Effector memory CD8-positive, alpha-beta T cell (primary cell): ENCODE measurements at regions not wholly inside any gene's neighbourhood (a gene's known extent, or its start where the extent isn't known, plus 50 kb on each side); places are given as distances from the start of the nearest gene placed in this dataset.
"Not testable (repeated sequence)": the region's sequence is repeated elsewhere in the genome, so short reads cannot be mapped to it uniquely, and the experiment has no call there.

Experiments used
- ATAC-seq: fragments of 150-1000 bp; cut with Tn5 transposase; replicated peaks from 2 replicates; pipeline ENCODE4 v1.10.0; 2021; ENCODE audit warnings: mild to moderate bottlenecking, moderate library complexity
- DNase-seq, 3 experiments: peaks; one replicate each; pipeline ENCODE4 v3.0.0; 2021
- H3K27ac Mint-ChIP-seq, 2 donors: one replicate each; pipeline ENCODE4 v1.8.0; 2022; ENCODE audit warnings: mild to moderate bottlenecking in 2 of 2, mixed read lengths in 2 of 2, moderate library complexity in 2 of 2
- H3K27me3 Mint-ChIP-seq, 2 donors: one replicate each; pipeline ENCODE4 v1.8.0; 2022; ENCODE audit warnings: mixed read lengths in 2 of 2
- H3K36me3 Mint-ChIP-seq: one replicate; pipeline ENCODE4 v1.8.0; 2022; ENCODE audit warnings: mild to moderate bottlenecking, moderate library complexity, mixed read lengths; ENCODE audit not compliant: insufficient read depth
- H3K4me1 Mint-ChIP-seq, 2 donors: one replicate each; pipeline ENCODE4 v1.8.0; 2022; ENCODE audit warnings: low read depth in 2 of 2, mixed read lengths in 2 of 2
- H3K4me3 Mint-ChIP-seq, 2 donors: one replicate each; pipeline ENCODE4 v1.8.0; 2022; ENCODE audit warnings: mild to moderate bottlenecking in 2 of 2, mixed read lengths in 2 of 2, moderate library complexity in 2 of 2
- H3K9me3 Mint-ChIP-seq, 2 donors: one replicate each; pipeline ENCODE4 v1.8.0; 2022; ENCODE audit warnings: mixed read lengths in 2 of 2

GRCh38 chr2:236919209-236919608 is 166.5 kb upstream of the COPS8 start:
- Mint-ChIP-seq H3K27me3 (peaks cover 34 to 66% of the 10 kb centered on the region in 2 donors), H3K4me3 (no peak overlapping the region), H3K4me1 (no peaks in the 10 kb centered on the region), H3K27ac (no peak overlapping the region), H3K9me3 (no peaks in the 10 kb centered on the region), H3K36me3 (no peaks in the 10 kb centered on the region)
- no peak for DNase-seq
- no peak for ATAC-seq

DNA sequence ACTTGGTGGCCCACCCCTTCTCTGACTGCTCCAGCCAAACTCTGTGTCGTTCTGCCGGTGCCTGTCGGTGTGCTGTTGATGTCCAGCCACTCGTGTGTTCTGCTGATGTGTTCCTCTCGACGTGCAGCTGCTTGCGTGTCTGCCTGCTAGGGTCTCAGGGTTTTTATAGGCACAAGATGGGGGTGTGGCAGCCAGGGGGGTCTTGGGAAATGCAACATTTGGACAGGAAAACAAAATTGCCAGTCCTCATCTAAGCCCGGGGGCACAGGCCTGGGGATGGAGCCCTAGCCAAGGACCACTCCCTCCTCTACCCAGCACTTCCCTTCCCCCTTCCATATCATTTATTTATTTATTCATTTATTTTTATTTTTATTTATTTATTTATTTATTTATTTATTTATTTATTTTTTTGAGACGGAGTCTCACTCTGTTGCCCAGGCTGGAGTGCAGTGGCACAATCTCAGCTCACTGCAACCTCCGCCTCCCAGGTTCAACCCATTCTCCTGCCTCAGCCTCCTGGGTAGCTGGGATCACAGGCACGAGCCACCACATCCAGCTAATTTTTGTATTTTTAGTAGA is 165.8 kb upstream of the COPS8 start:
- DNase-seq, H3K4me3 Mint-ChIP-seq, ATAC-seq, H3K4me1 Mint-ChIP-seq, H3K36me3 Mint-ChIP-seq, H3K9me3 Mint-ChIP-seq, H3K27ac Mint-ChIP-seq: not testable (repeated sequence)
- peaks cover 34 to 60% of the 10 kb centered on the region in 2 donors for H3K27me3 Mint-ChIP-seq

- ATAC-seq (no peak), DNase-seq (no peak)
- peaks cover 33 to 49% of the 10 kb centered on the region in 2 donors for H3K27me3 Mint-ChIP-seq
- H3K27ac Mint-ChIP-seq = no peak overlapping the region
- no peaks in the 10 kb centered on the region for H3K4me1 Mint-ChIP-seq
- H3K9me3 Mint-ChIP-seq = no peaks in the 10 kb centered on the region
- no peak overlapping the region for H3K4me3 Mint-ChIP-seq
- H3K36me3 Mint-ChIP-seq = no peaks in the 10 kb centered on the region
Measured at GRCh38 chr2:236922061-236922460, 163.6 kb upstream of the COPS8 start.

DNA sequence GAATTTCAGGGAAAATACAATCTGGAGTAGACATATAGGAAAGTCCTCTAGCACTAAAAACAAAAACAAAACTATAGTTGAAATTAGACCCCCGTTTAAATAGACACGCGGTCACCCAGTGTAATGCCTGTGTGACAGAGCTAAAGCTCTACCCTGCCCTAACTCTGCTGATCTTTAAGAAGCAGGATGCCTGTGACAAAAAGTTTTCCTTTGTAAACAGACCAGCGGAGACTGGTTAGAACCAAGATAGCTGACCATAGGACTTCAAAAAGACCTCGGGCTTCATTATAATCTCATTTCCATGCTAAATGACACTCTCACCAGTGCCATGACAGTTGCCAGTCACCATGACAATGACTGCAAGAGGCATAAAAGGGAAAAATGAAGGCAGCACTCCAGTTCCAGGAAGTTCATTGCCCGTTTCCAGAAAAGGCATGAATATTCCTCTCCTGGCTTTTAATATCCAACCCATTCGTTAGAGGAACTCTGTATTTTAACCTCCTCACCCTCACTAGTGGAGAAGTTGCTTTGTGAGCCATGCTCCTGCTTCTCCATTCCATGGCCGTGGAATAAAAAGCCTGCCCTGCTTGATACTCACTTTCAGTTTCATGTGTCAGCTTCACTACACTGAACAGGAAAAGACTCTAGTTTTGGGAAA is 157.2 kb upstream of the COPS8 start:
- no peak overlapping the region for H3K27ac Mint-ChIP-seq
- no peaks in the 10 kb centered on the region for H3K4me1 Mint-ChIP-seq
- peaks cover 32 to 43% of the 10 kb centered on the region in 2 donors for H3K27me3 Mint-ChIP-seq
- no peak overlapping the region for H3K4me3 Mint-ChIP-seq
- peaks cover 2% of the 10 kb centered on the region for H3K36me3 Mint-ChIP-seq
- ATAC-seq = no peak
- no peak for DNase-seq
- H3K9me3 Mint-ChIP-seq = no peaks in the 10 kb centered on the region

GRCh38 chr2:236932831-236933361 is 152.8 kb upstream of the COPS8 start:
- Mint-ChIP-seq H3K27me3 (peaks cover 36 to 38% of the 10 kb centered on the region in 2 donors), H3K9me3 (no peaks in the 10 kb centered on the region), H3K4me1 (no peaks in the 10 kb centered on the region), H3K36me3 (peaks cover 2% of the 10 kb centered on the region), H3K4me3 (no peak overlapping the region), H3K27ac (no peak overlapping the region)
- DNase-seq = no peak
- no peak for ATAC-seq

GRCh38 chr2:236934166-236934565 is 151.5 kb upstream of the COPS8 start:
- no peak overlapping the region for H3K27ac Mint-ChIP-seq
- H3K4me1 Mint-ChIP-seq = no peaks in the 10 kb centered on the region

GRCh38 chr2:236934656-236935055 is 151.0 kb upstream of the COPS8 start:
- DNase-seq (no peak), ATAC-seq (no peak)
- Mint-ChIP-seq H3K27ac (no peak overlapping the region), H3K36me3 (peaks cover 2% of the 10 kb centered on the region), H3K9me3 (no peaks in the 10 kb centered on the region), H3K4me3 (no peak overlapping the region), H3K4me1 (no peaks in the 10 kb centered on the region), H3K27me3 (peaks cover 36 to 44% of the 10 kb centered on the region in 2 donors)

More at GRCh38 chr2:236934166-236934565, 151.5 kb upstream of the COPS8 start:
- Mint-ChIP-seq H3K9me3 (no peaks in the 10 kb centered on the region), H3K27me3 (peaks cover 36 to 42% of the 10 kb centered on the region in 2 donors), H3K36me3 (peaks cover 2% of the 10 kb centered on the region), H3K4me3 (no peak overlapping the region)
- ATAC-seq = no peak
- DNase-seq = no peak

- Mint-ChIP-seq H3K4me3 (no peak overlapping the region), H3K27me3 (peaks cover 36 to 49% of the 10 kb centered on the region in 2 donors), H3K4me1 (no peaks in the 10 kb centered on the region), H3K27ac (no peak overlapping the region), H3K36me3 (peaks cover 2% of the 10 kb centered on the region), H3K9me3 (no peaks in the 10 kb centered on the region)
- DNase-seq (no peak), ATAC-seq (no peak)
Measured at GRCh38 chr2:236935083-236935482, 150.6 kb upstream of the COPS8 start.

DNA sequence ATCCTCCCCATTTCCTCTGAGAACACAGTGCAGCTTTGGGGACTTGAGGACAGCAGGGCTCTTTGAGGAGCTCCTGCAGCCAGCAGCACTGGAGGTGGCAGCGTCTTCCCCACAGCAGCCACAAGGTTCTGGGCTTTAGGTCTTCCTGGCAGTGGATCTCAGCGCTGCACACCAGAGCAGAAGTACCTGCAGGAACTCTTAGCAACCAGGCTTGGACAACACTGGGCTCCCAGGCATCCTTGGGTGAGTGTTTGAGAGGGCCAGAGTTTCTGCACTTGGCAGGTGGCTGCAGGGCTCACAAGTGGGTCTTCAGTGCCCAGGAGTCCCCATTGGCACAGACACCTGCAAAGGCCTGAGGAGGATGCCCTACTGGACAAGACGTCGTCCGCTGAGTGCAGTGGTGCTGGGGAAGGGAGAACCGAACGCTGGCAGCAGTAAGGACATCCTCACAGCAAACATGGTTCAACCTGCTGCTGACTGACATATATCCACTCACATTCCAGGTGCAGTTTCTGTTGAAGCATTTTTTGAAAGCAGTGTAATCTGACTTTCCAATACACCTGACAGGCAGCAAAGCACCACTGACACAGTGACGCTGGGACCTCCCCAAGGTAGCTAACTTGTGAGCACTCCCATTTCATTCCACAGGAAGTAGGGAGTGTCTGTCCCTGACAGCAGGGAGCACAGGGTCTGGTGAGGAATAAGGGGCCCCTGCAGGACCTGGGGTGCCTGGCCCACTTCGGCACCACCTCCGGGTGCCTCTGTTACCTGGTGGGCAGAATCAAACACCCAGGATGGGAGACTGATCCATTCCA is 149.9 kb upstream of the COPS8 start:
- Mint-ChIP-seq H3K36me3 (peaks cover 2% of the 10 kb centered on the region), H3K9me3 (no peaks in the 10 kb centered on the region), H3K4me3 (no peak overlapping the region)

DNA sequence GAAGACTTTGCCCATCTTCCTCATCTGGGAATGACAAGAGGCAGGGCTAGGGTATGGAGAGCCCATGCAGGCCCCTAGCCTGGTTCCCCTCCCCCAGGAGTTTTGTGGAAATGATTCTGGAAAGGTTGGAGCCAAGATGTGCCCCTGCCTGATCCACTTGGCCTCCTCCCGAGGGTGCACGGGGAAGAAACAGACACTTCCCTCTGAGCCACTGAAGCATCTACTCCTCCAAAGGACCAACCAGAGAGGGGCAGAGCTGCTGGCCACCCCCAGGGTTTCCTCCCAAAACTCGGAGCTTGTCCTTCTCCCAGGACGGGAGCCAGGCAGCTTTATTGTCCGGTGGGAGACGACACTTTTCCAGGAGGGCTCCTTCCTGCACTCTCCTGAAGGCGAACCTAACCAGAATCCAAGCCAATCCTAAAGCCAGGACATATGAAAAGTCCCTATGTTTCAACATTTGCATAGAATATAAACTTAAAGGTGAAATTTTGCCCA is 149.2 kb upstream of the COPS8 start:
- DNase-seq = no peak
- Mint-ChIP-seq H3K4me3 (no peak overlapping the region), H3K9me3 (no peaks in the 10 kb centered on the region), H3K36me3 (peaks cover 2% of the 10 kb centered on the region), H3K27me3 (peaks cover 32 to 57% of the 10 kb centered on the region in 2 donors), H3K27ac (no peak overlapping the region), H3K4me1 (no peaks in the 10 kb centered on the region)
- no peak for ATAC-seq

More for the DNA sequence above, 149.9 kb upstream of the COPS8 start:
- peaks cover 36 to 56% of the 10 kb centered on the region in 2 donors for H3K27me3 Mint-ChIP-seq
- DNase-seq (no peak), ATAC-seq (no peak)
- no peaks in the 10 kb centered on the region for H3K4me1 Mint-ChIP-seq
- no peak overlapping the region for H3K27ac Mint-ChIP-seq

DNA sequence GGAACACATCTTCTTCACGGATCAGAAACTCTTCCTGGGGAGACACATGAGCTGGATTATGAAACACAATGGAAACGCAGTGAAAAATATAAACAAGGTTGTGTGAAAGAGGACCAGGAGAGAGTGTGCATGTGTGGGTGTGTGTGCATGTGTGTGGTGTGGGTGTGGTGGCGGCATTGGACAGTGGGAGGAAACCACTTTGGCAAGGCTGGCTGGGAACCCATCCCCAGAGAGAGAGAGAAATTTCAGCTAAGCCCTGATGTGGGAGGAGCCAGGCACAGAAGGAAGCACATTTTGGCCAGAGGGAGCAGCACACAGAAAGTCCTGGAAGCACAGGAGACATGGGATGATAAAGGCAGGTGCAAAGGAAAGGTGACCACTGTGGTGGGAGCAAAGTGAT is 147.6 kb upstream of the COPS8 start:
- ATAC-seq = no peak
- Mint-ChIP-seq H3K27me3 (peaks cover 15 to 40% of the 10 kb centered on the region in 2 donors), H3K36me3 (no peaks in the 10 kb centered on the region), H3K27ac (no peak overlapping the region), H3K4me1 (no peaks in the 10 kb centered on the region), H3K9me3 (no peaks in the 10 kb centered on the region), H3K4me3 (no peak overlapping the region)
- DNase-seq = no peak

GRCh38 chr2:236939271-236939670 is 146.4 kb upstream of the COPS8 start:
- Mint-ChIP-seq H3K4me3 (no peak overlapping the region), H3K27ac (no peak overlapping the region), H3K36me3 (no peaks in the 10 kb centered on the region), H3K4me1 (no peaks in the 10 kb centered on the region), H3K9me3 (no peaks in the 10 kb centered on the region), H3K27me3 (peaks cover 18 to 50% of the 10 kb centered on the region in 2 donors)
- ATAC-seq (no peak), DNase-seq (no peak)

DNA sequence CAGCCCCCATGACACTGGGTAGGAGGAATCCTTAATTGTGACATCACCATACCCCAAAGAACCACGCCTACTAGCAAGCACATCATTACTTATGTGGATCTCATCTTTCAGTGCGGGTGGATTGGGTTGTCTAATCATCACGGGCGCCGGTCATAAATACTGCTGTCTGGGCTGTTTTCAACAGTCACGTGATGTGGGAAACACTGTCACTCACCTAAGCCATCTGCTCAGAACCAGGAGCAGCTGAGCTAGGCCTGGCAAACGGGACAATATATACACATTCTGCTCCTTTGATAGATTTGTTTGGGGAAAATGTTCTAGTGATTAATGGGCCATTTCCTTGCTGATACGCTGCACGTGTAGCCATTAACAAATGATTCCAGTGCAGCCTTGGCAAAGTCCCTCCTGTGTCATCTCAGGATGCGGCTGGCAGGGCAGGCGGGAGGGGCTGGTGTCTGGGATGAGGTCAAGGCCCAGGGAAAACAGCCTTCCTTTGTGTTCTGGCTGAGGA is 145.9 kb upstream of the COPS8 start:
- no peaks in the 10 kb centered on the region for H3K9me3 Mint-ChIP-seq
- DNase-seq = no peak
- H3K36me3 Mint-ChIP-seq = no peaks in the 10 kb centered on the region
- H3K4me3 Mint-ChIP-seq = no peak overlapping the region
- H3K4me1 Mint-ChIP-seq = no peaks in the 10 kb centered on the region
- H3K27me3 Mint-ChIP-seq = peaks cover 18 to 52% of the 10 kb centered on the region in 2 donors
- H3K27ac Mint-ChIP-seq = no peak overlapping the region
- ATAC-seq = no peak
